Muscle of arm (tissue), 1 donor: ENCODE measurements at regions not wholly inside any gene's neighbourhood (a gene's known extent, or its start where the extent isn't known, plus 50 kb on each side); places are given as distances from the start of the nearest gene placed in this dataset.

Experiments used
- DNase-seq: peaks from one replicate; pipeline ENCODE4 v3.0.0-alpha.2; 2013

- no peak for DNase-seq
Measured at GRCh38 chr5:122721127-122721526, 53.8 kb upstream of the SNX2 start.

DNA sequence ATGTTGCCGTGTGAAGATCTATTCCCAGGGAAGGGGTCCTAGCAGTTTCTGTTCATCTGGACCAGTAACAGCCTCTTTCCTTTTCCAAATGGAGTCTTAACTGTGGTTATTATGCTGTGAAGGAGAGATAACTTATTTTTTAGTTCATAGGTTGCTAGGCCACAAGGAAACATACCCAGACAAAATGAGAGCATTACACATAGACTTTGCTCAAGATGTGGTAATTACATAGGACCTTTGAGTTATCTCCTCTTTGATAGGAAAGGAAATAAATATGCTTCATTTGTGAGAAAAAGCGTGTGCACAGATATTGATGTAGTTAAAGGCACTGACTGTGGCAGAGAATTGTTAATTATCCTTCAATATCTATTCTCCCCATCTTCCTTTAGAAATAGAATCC lies 52.5 kb upstream of the SNX2 start:
- no peak for DNase-seq

- DNase-seq, result peak; percentile 68
Measured at GRCh38 chr5:122723606-122724352, 51.1 kb upstream of the SNX2 start.
